Esophagus squamous epithelium (tissue), 5 donors: ENCODE measurements at regions not wholly inside any gene's neighbourhood (a gene's known extent, or its start where the extent isn't known, plus 50 kb on each side); places are given as distances from the start of the nearest gene placed in this dataset.

ENCODE experiments used
- DNase-seq: peaks from one replicate; lab custom pipeline; 2025; lab: John Stamatoyannopoulos, UW
- H3K27ac ChIP-seq, 4 donors: fragments of 200-600 bp; sonication (generic); one replicate each; pipeline ENCODE4 v1.5.1; 2016 to 2019; ENCODE audit warnings: mild to moderate bottlenecking in 1 of 4
- H3K27me3 ChIP-seq, 4 donors: fragments of 200-600 bp; sonication (generic); 1 replicate in 3 of 4; 2 replicates in 1 of 4; pipeline versions ENCODE4 v1.5.1 to v1.6.0; 2017 to 2021; ENCODE audit warnings: antibody characterized with exemption in 1 of 4
- H3K36me3 ChIP-seq, 3 donors: fragments of 200-600 bp; sonication (generic); one replicate each; pipeline ENCODE4 v1.5.1; 2016 to 2019
- H3K4me1 ChIP-seq, 3 donors: fragments of 200-600 bp; sonication (generic); one replicate each; pipeline ENCODE4 v1.5.1; 2017 to 2019
- H3K4me3 ChIP-seq, 4 donors: fragments of 200-600 bp; sonication (generic); 1 replicate in 3 of 4; 2 replicates in 1 of 4; pipeline ENCODE4 v1.5.1; 2016 to 2019; ENCODE audit warnings: mild to moderate bottlenecking in 2 of 4, moderate library complexity in 1 of 4
- H3K9me3 ChIP-seq, 3 donors: fragments of 200-600 bp; sonication (generic); one replicate each; pipeline ENCODE4 v1.5.1; 2016 to 2019
- POLR2A ChIP-seq, 4 donors: fragments of 450-650 bp; IDR thresholded peaks; one replicate each; pipeline ENCODE4 v1.6.1; 2017; ENCODE audit warnings: antibody characterized with exemption in 4 of 4, mild to moderate bottlenecking in 4 of 4, moderate library complexity in 3 of 4
- WGBS, 2 donors: methylation state at CpG; one replicate each; pipeline ENCODE4 v1.1.5; 2018; 5-methylcytosine and 5-hydroxymethylcytosine counted together
- intact Hi-C: fragments of 100-400 bp; cut with DNase I; formaldehyde crosslinking; loops from one replicate; pipeline ENCODE4 v1.15.0; 2022
- TF ChIP-seq, protein P1 (sequence below), 6 experiments: fragments of 450-650 bp in 4 of 6; fragments of 200-600 bp in 2 of 6; sonication (generic) in 2 of 6; IDR thresholded peaks; one replicate each; pipeline ENCODE4 v1.5.1; 2016 to 2019; ENCODE audit warnings: antibody characterized with exemption in 6 of 6, mild to moderate bottlenecking in 4 of 6, moderate library complexity in 4 of 6
- donor health status: DM: yes; HTN: yes; CAD: no.

- Histone ChIP-seq H3K4me1 (no peaks in the 10 kb centered on the region), H3K9me3 (no peaks in the 10 kb centered on the region), H3K27ac (no peak overlapping the region), H3K36me3 (no peaks in the 10 kb centered on the region), H3K27me3 (no peaks in the 10 kb centered on the region), H3K4me3 (no peak overlapping the region)
- intact Hi-C loops = no loop called here
- 64 to 87% methylated on average over 4 to 5 of the region's 5 CpGs for WGBS, 2 donors
- TF ChIP-seq, protein P1, sequence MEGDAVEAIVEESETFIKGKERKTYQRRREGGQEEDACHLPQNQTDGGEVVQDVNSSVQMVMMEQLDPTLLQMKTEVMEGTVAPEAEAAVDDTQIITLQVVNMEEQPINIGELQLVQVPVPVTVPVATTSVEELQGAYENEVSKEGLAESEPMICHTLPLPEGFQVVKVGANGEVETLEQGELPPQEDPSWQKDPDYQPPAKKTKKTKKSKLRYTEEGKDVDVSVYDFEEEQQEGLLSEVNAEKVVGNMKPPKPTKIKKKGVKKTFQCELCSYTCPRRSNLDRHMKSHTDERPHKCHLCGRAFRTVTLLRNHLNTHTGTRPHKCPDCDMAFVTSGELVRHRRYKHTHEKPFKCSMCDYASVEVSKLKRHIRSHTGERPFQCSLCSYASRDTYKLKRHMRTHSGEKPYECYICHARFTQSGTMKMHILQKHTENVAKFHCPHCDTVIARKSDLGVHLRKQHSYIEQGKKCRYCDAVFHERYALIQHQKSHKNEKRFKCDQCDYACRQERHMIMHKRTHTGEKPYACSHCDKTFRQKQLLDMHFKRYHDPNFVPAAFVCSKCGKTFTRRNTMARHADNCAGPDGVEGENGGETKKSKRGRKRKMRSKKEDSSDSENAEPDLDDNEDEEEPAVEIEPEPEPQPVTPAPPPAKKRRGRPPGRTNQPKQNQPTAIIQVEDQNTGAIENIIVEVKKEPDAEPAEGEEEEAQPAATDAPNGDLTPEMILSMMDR (IDR thresholded peaks at IDR 0.05) = no peak
- TF ChIP-seq POLR2A (IDR thresholded peaks at IDR 0.05) = no peak
- no peak for DNase-seq
Observed at GRCh38 chr2:21423854-21424253, 300.1 kb downstream of the TDRD15 start.

DNA sequence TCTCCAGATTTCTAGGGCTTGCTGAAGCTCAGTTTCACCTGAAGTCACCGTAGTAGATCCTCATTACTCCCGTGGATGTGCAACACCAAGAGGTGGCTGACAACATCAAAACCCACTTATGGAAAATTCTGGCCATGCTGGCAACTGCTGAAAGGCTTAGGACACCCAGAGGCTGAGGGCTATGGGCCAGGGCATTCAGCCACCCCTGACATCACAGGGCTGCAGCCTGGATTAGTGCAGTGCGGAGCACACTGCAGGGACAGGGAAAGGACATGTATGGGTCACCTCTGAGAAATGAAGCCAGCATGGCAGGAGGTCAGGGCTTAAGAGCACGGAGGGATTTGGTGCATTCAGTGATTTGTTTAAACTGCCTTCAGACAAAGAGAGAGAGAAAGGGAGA lies 300.6 kb downstream of the TDRD15 start:
- no peaks in the 10 kb centered on the region for H3K27me3 ChIP-seq
- DNase-seq = no peak
- H3K4me1 ChIP-seq = no peaks in the 10 kb centered on the region
- H3K27ac ChIP-seq = no peak overlapping the region
- H3K4me3 ChIP-seq = no peak overlapping the region
- H3K9me3 ChIP-seq = no peaks in the 10 kb centered on the region
- intact Hi-C loops = no loop called here
- H3K36me3 ChIP-seq = no peaks in the 10 kb centered on the region
- 49 to 57% methylated on average over 2 to 4 of the region's 4 CpGs for WGBS, 2 donors
- no peak for TF ChIP-seq POLR2A (IDR thresholded peaks at IDR 0.05)
- TF ChIP-seq, protein P1 (IDR thresholded peaks at IDR 0.05) = no peak

DNA sequence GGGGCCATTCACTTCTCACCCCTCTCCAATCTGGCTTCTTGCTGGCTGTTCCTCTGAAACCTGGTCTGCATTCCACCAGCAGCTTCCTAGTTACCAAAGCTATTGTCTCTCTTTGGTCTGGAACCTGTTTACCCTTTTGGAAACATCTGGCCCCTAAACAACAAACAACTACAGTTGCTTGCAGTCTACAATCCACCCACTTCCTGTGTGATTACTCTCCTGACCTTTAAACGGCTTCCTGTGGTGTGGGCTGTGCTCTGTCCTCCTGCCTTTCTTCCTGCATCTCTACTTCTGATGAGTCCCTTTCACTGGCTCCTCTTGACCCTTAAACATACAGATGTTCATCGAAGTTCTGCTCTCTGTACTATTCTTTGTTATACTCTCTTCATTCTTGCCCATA lies 303.8 kb downstream of the TDRD15 start:
- TF ChIP-seq POLR2A (IDR thresholded peaks at IDR 0.05) = no peak
- TF ChIP-seq, protein P1 (IDR thresholded peaks at IDR 0.05) = no peak
- H3K36me3 ChIP-seq = no peaks in the 10 kb centered on the region
- H3K4me1 ChIP-seq = no peaks in the 10 kb centered on the region
- no peak overlapping the region for H3K4me3 ChIP-seq
- intact Hi-C loops = no loop called here
- no peaks in the 10 kb centered on the region for H3K27me3 ChIP-seq
- 37 to 42% methylated on average over 2 of the region's 2 CpGs for WGBS, 2 donors
- H3K9me3 ChIP-seq = no peaks in the 10 kb centered on the region
- no peak overlapping the region for H3K27ac ChIP-seq
- DNase-seq = no peak

GRCh38 chr2:21428754-21429153 lies 305.0 kb downstream of the TDRD15 start:
- intact Hi-C loops = no loop called here

GRCh38 chr2:21429747-21430146 lies 306.0 kb downstream of the TDRD15 start:
- Histone ChIP-seq H3K9me3 (no peaks in the 10 kb centered on the region), H3K4me3 (no peak overlapping the region), H3K4me1 (no peaks in the 10 kb centered on the region), H3K27me3 (no peaks in the 10 kb centered on the region), H3K36me3 (no peaks in the 10 kb centered on the region), H3K27ac (no peak overlapping the region)
- no peak for DNase-seq
- intact Hi-C loops = no loop called here
- WGBS, 2 donors = 86 to 92% methylated on average over 1 of the region's 1 CpG
- TF ChIP-seq, protein P1 (IDR thresholded peaks at IDR 0.05) = no peak
- no peak for TF ChIP-seq POLR2A (IDR thresholded peaks at IDR 0.05)

More at GRCh38 chr2:21428754-21429153, 305.0 kb downstream of the TDRD15 start:
- Histone ChIP-seq H3K4me1 (no peaks in the 10 kb centered on the region), H3K4me3 (no peak overlapping the region), H3K27ac (no peak overlapping the region), H3K9me3 (no peaks in the 10 kb centered on the region), H3K36me3 (no peaks in the 10 kb centered on the region), H3K27me3 (no peaks in the 10 kb centered on the region)
- 100% methylated on average over 1 of the region's 1 CpG for WGBS, 2 donors
- no peak for DNase-seq
- no peak for TF ChIP-seq POLR2A (IDR thresholded peaks at IDR 0.05)
- TF ChIP-seq, protein P1 (IDR thresholded peaks at IDR 0.05) = no peak
